Hepatocyte (in vitro differentiated cells): ENCODE measurements at regions not wholly inside any gene's neighbourhood (a gene's known extent, or its start where the extent isn't known, plus 50 kb on each side); places are given as distances from the start of the nearest gene placed in this dataset.

Source experiments
- EZH2 ChIP-seq: fragments of 200-600 bp; sonication (generic); IDR thresholded peaks from 2 replicates; pipeline ENCODE4 v1.6.1; 2016; ENCODE audit warnings: antibody characterized with exemption, mild to moderate bottlenecking, borderline replicate concordance
- TF ChIP-seq, protein P1 (sequence below): fragments of 200-600 bp; sonication (generic); IDR thresholded peaks from 2 replicates; pipeline ENCODE4 v1.5.1; 2016; ENCODE audit warnings: antibody characterized with exemption, mild to moderate bottlenecking; ENCODE audit not compliant: poor library complexity

- TF ChIP-seq, protein P1, sequence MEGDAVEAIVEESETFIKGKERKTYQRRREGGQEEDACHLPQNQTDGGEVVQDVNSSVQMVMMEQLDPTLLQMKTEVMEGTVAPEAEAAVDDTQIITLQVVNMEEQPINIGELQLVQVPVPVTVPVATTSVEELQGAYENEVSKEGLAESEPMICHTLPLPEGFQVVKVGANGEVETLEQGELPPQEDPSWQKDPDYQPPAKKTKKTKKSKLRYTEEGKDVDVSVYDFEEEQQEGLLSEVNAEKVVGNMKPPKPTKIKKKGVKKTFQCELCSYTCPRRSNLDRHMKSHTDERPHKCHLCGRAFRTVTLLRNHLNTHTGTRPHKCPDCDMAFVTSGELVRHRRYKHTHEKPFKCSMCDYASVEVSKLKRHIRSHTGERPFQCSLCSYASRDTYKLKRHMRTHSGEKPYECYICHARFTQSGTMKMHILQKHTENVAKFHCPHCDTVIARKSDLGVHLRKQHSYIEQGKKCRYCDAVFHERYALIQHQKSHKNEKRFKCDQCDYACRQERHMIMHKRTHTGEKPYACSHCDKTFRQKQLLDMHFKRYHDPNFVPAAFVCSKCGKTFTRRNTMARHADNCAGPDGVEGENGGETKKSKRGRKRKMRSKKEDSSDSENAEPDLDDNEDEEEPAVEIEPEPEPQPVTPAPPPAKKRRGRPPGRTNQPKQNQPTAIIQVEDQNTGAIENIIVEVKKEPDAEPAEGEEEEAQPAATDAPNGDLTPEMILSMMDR: no peak
- no peak for TF ChIP-seq EZH2
Observed at GRCh38 chr3:24907106-24907505, 412.5 kb upstream of the THRB start.
